Stimulated activated CD8-positive, alpha-beta memory T cell treated with anti-CD3 and anti-CD28 coated beads, Interleukin-4, amount 100 ng/mL, for 24 hours (primary cell): ENCODE measurements at regions not wholly inside any gene's neighbourhood (a gene's known extent, or its start where the extent isn't known, plus 50 kb on each side); places are given as distances from the start of the nearest gene placed in this dataset.
A peak's percentile ranks its signal among the peaks of the same experiment; 100 is the strongest.

Source experiments
- DNase-seq: peaks from one replicate; pipeline ENCODE4 v3.0.0-alpha.2; 2020; ENCODE audit warnings: low read depth

DNA sequence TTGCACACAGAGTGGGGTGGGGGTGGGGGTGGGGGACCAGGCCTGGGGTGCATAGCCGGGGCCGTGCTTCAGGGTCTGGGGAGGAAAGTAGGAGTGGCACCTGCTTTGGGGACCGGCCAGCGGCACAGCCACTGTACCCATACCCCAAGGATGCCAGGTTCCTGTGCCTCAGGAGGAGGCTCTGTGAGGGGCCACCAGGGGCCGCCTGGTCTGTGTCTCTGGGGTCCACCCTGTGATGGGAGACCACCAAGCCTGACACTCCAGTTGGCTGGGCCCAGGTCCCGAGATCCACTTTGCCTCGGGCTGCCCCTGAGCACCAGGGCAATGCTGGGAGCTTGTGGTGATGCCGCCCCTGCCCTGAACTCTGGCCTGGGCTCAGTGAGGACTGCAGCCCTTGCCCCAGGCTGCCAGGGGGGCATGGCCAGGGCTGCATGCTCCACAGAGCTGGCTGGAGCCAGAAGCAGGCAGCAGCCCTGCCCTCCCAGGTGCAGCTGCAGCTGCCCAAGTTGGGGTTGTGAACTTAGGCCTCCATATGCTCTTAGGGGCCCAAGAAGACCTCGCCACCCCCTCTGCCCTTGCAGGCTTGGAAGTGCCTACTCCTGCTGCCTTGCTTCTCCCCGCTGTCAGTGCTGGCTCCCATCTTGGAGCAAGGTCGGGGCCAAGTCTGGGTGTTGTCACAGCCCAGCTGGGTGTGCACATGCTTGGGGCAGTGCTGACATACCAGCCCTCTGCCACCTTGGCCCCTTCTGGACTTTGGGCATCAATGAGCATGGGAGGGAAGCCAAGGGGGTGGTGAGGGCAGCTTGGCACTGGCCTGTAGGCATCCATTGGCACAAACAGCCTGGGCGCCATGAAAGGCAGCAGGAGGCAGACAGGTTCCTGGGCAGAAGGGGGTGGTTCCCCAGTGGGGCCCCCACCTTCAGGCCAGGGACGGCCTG, 123.3 kb upstream of the THY1 start:
- no peak for DNase-seq

DNA sequence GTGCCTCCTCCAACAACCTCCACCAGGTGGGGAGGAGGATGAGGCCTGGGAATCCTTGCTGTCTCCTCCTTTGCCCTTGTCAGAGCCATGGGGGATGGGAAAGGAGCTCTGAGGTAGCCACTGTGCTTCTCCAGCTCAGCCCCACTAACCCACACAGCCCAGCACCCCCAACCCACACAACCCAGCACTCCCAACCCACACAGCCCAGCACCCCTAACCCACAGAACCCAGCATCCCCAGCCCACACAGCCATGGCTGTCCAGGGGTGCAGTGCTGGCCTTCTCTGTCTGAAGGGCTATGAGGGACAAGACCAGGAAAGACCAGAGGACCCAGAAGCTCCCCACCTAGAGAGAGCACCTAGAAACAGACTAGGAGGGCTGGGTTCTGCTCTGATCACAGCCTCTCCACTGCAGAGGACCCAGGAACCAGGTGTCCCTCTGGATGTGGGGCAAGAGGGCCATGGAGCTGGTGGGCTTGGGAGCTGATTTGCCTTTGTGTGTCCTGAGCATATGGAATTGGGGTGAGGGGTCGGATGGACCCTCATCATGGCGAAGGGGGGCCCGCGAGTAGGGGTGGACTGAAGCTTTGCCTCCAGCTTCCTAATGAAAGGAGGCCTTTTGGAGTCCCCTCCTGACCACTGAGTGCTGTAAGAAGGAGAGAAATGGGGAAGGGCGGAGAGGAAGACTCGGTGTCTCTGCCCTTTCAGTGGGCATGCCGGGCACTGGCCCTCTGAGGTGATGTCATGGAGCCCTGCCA, 117.6 kb upstream of the THY1 start:
- DNase-seq, result no peak

DNA sequence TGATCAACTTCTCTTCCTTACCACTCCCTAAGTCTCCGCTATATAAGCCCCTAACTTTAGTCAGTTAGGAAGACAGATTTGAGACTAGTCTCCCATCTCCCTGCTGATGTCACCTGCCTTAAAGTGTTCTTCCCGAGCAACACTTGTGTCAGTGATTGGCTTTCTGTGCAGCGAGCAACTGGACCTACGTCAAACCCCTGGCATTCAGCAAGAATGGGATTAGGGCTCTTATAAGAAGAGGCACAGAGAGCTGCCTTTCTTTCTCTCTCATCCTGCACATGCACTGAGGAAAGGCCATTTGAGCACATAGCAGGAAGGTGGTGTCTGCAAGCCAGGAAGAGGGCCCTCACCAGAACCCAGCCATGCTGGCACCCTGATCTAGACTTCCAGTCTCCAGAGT, 116.6 kb upstream of the THY1 start:
- DNase-seq, result no peak

DNA sequence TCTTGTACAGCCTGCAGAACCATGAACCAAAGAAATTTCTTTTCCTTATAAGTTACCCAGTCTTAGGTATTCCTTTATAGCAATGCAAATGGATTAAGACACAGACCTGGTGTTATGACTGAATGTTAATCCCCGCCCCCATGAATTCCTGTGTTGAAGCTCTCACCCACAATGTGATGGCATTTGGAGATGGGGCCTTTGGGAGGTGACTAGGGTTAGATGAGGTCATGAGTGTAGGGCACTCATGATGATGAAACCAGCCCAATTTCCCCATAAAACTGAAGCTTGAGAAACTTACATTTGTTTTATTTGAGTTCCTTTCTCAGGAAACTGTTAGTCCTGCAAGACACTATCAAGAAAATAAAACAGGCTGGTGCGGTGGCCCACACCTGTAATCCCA, 115.8 kb upstream of the THY1 start:
- no peak for DNase-seq

DNA sequence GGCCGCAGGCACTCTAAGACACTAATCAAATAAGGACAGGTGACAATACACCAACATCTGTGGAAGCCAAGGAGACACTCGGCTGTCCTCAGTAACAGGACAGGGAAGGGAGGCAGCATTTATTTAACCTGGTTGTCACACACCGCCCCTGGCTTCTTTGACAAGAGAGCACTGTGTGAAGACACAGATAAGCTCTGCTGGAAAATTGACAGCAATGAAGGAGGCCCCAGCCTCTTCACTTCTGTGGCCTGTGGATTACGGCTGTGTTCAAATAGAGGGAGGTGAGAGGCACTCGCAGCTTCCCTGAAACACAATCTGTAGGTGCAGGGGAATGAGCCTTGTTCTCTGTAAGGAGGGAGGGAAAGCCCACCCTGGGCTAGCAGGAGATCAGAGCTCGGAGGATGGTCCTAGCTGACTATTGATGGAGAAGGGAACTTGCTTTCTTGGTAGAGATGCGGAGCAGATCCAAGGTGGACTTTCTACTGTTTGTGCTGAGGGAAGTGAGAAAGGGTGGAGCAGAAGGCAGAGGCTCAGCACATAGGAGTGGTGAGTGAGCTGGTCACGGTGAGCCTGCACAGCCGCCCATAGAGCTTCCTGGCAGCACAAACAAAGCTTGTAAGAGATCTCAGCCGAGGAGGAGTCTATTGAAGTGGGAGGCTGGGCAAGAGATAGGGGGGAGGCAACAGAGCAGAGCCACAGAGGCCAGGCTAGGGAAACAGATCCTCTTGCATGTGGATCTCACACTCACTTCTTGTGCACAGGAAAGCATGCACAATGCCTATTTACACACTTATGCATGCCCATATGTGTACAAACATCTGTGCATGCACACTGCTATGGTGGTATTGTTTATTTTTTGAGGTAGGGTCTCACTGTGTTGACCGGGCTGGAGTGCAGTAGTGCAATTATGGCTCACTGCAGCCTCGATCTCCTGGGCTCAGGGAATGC, 114.6 kb upstream of the THY1 start:
- DNase-seq, result no peak

DNA sequence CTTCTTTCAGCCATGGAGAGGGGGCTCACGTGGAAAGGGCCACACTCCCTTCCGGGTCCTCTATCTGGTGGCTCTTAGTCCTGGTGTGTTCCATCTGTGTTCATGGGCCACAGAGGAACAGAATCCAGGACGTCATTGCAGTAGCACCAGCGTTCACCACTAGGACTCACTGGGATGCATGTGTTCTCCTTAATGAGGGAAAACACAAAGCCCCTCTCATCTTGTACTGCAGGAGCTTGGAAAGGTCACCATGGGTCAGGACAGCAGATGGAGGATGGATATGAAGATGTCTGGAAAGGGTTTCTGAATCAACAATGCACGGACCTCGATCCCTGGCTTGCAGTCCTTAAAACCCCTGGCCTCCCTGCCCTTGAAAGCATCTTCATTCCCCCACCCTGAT, 113.8 kb upstream of the THY1 start:
- DNase-seq, result no peak

- DNase-seq, result peak; percentile 52
These were observed 111.2 kb upstream of the THY1 start for GRCh38 chr11:119533921-119534736.

DNA sequence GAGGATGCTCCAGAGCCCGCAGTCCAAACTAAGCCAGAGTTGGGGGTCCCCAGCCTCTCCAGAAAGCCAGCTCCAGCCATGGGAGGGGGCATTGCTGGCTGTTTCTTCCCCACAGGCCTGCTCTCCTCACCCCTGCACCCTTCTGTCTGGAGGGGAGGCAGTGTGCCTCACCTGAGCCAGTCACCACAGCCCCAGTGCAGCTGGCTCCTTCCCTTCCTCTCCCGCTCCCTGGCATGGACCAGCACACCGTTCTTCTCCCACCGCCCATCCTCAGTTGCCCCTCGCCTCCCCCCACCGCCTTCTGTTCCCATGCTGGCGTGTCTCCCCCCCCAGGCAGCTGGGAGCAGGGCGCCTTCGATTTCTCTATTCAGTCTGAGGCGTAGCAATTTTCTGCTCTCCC, 110.5 kb upstream of the THY1 start:
- no peak for DNase-seq

DNA sequence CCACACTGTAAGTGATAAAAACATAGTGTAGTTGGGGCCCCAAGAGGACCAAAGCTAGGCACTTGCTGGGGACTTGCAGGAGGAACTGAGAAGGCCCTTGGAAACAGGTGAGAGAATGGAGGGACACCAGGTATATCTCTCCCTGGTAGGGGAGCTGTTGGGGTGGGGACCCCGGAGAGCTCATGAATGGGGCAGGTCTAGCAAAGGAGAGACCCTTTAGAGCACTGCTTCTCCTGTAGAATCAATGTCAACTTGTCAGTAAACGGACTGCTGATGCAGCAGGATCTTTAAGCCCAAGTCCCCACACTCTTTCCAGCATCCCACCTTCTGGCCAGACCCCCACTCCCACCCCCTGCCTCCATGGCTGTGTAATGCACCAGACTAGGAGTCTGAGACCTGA, 109.6 kb upstream of the THY1 start:
- DNase-seq, result no peak

- DNase-seq, result no peak
These were observed 108.7 kb upstream of the THY1 start for GRCh38 chr11:119531623-119532022.

GRCh38 chr11:119531056-119531455, 108.1 kb upstream of the THY1 start:
- no peak for DNase-seq

- DNase-seq, result no peak
These were observed 107.5 kb upstream of the THY1 start for GRCh38 chr11:119530509-119530908.

- DNase-seq, result no peak
These were observed 107.0 kb upstream of the THY1 start for GRCh38 chr11:119529936-119530335.

DNA sequence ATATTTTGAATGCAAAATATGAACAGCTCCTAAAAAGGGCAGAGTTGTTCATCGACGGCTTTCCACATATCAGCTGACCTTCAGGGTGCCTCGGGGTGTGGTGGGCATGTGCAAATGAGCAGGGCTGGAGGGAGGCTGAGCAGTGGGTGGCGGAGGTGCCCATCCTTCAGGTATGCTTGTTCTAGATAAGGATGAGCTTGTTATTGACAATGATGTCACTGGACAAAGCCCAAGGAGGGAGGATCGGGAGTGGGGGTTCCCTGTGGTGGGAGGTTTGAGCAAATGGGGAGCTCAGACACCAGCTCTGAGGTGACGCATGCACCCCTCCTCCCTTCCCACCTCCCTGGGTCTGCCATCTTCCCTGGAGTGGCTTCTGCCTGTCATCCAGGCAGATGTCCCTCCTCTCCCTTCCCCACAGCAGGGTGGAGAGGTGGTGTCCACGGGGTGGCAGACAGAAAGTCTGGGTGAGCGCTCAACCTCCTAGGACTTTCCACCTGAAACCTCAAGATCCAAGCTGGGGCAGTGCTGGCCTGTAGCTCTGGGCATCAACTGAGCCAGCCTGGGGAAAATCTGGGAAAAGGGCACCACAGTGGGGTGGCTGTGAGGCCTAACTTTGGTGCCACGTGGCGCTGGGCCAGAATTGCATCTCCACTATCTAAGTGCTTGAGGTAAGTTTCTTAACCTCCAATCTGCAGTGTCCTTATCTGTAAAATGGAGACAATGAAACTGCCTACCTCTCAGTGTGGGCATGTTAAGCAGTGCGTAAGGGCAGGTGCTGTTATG, 106.3 kb upstream of the THY1 start:
- DNase-seq, result no peak

DNA sequence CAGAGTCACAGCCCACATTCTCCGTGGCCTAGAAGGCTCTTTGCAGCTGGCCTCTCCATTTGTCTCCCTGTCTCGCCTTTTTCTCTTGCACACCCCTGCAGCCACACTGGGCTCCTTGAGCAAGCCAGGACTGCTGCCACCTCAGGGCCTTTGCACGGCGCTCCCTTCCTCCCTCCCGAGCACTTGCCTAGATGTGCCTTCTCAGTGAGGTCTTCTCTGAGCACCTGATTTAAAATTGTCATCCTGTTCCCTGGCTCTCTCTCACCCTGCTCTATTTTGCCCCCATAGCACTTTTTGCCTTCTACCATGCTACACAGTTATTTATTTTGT, 102.9 kb upstream of the THY1 start:
- DNase-seq, result no peak

GRCh38 chr11:119525180-119525866, 102.4 kb upstream of the THY1 start:
- DNase-seq, result no peak

DNA sequence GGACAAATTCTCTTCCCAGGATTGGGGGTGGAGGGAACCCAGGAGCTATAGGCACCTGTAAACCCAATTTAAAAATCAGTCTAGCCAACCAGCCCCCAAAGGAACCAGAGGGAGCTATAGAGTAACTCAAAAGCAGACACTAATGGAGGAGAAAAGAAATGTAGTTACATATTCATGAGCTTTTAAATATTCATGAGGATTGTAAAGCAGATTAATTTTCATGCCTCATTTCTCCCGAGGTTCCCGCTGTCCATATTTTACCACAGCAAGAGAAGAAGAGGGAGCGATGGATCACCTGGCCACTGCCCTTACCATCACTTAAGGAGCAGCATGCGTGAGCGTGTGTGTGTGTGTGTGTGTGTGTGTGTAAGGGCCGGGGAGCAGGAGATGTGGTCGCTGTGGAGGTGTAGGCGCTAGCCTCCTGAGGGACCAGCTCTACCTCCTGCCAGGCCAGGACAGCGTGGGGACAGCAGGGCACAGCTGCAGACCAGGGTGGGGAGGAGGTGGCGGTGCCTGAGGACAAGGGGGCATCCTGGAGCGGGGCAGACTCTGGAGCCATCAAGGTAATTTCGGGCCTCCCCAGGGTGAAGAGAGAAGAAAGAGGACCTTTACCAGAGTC, 100.7 kb upstream of the THY1 start:
- no peak for DNase-seq

GRCh38 chr11:119522609-119523008, 99.6 kb upstream of the THY1 start:
- no peak for DNase-seq

- DNase-seq, result no peak
These were observed 98.6 kb upstream of the THY1 start for GRCh38 chr11:119521551-119521950.

DNA sequence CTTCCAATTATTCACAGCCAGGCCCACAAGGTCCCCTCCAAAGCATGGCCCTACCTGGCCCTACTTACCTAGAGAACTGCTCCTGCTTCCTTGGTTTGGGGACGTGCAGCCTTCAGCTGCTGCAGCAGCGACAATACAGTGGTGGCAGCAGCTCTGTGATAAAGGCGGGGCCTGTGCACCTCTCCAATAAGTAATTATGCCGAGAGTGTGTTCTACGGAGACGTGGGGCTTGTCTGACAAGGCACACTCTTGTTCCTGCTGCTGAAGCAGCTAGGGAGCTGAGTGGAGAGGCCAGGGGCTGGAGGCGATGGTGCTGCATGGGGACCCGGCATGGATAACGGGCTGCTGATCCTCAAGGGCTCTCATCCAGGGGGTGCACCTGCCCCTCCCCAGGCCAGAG, 98.0 kb upstream of the THY1 start:
- DNase-seq, result no peak
